Keratinocyte (primary cell): ENCODE measurements at regions not wholly inside any gene's neighbourhood (a gene's known extent, or its start where the extent isn't known, plus 50 kb on each side); places are given as distances from the start of the nearest gene placed in this dataset.
A peak's percentile ranks its signal among the peaks of the same experiment; 100 is the strongest.

Experiments used
- DNase-seq: peaks from one replicate; pipeline ENCODE4 v3.0.0-alpha.2; 2011; ENCODE audit warnings: low read depth, missing footprints, low spot score
- FAIRE-seq: peaks from 2 replicates; lab custom pipeline; 2011; peaks lifted over from hg19 to GRCh38; lab: Jason Lieb, UNC
- H2AFZ ChIP-seq: 2 replicates; pipeline ENCODE4 v1.6.0; 2012; ENCODE audit warnings: low read length, control low read depth, inconsistent platforms; ENCODE audit not compliant: control insufficient read depth
- H3K27ac ChIP-seq: 2 replicates; pipeline ENCODE4 v1.5.1; 2011; ENCODE audit warnings: low read length; ENCODE audit not compliant: control insufficient read depth, insufficient read depth
- H3K27me3 ChIP-seq: 3 replicates; pipeline ENCODE4 v1.6.0; 2011; ENCODE audit warnings: low read length; ENCODE audit not compliant: control insufficient read depth, insufficient read depth; ENCODE audit errors: extremely low read depth
- H3K36me3 ChIP-seq, 2 experiments: 2 replicates in 1 of 2; 3 replicates in 1 of 2; pipeline ENCODE4 v1.5.1; 2011; ENCODE audit warnings: low read length in 2 of 2, mild to moderate bottlenecking in 1 of 2; ENCODE audit not compliant: control insufficient read depth in 2 of 2, insufficient read depth in 2 of 2; ENCODE audit errors: extremely low read depth in 1 of 2
- H3K4me1 ChIP-seq: 3 replicates; pipeline ENCODE4 v1.5.1; 2011; ENCODE audit warnings: low read length; ENCODE audit not compliant: control insufficient read depth, insufficient read depth; ENCODE audit errors: extremely low read depth
- H3K4me2 ChIP-seq: 3 replicates; pipeline ENCODE4 v1.6.0; 2011; ENCODE audit warnings: low read depth, low read length; ENCODE audit not compliant: control insufficient read depth, insufficient read depth; ENCODE audit errors: extremely low read depth
- H3K4me3 ChIP-seq, 3 experiments: fragments of 200-600 bp in 1 of 3; sonication (generic) in 1 of 3; 2 replicates in 2 of 3; 3 replicates in 1 of 3; pipeline ENCODE4 v1.5.1; 2011 to 2016; ENCODE audit warnings: low read length in 3 of 3, mild to moderate bottlenecking in 3 of 3, control low read depth in 2 of 3, inconsistent platforms in 1 of 3, low read depth in 1 of 3, mixed read lengths in 1 of 3, mixed run types in 1 of 3, moderate library complexity in 1 of 3; ENCODE audit not compliant: control insufficient read depth in 2 of 3, insufficient read depth in 2 of 3; ENCODE audit errors: extremely low read depth in 1 of 3
- H3K79me2 ChIP-seq: 2 replicates; pipeline ENCODE4 v1.6.0; 2012; ENCODE audit warnings: low read length; ENCODE audit not compliant: control insufficient read depth, insufficient read depth
- H3K9ac ChIP-seq: 3 replicates; pipeline ENCODE4 v1.6.0; 2011; ENCODE audit warnings: low read length; ENCODE audit not compliant: control insufficient read depth, insufficient read depth; ENCODE audit errors: extremely low read depth
- H3K9me1 ChIP-seq: 3 replicates; pipeline ENCODE4 v1.6.0; 2011; ENCODE audit warnings: low read length; ENCODE audit not compliant: control insufficient read depth, insufficient read depth; ENCODE audit errors: extremely low read depth
- H3K9me3 ChIP-seq: 2 replicates; pipeline ENCODE4 v1.5.1; 2012; ENCODE audit warnings: low read depth, low read length; ENCODE audit not compliant: control insufficient read depth
- H4K20me1 ChIP-seq: 3 replicates; pipeline ENCODE4 v1.6.0; 2011; ENCODE audit warnings: low read length; ENCODE audit not compliant: control insufficient read depth, insufficient read depth; ENCODE audit errors: extremely low read depth
- CTCF ChIP-seq, 3 experiments: IDR thresholded peaks in 1 of 3; conservative IDR thresholded peaks in 1 of 3; optimal IDR thresholded peaks in 1 of 3; 2 replicates in 2 of 3; 3 replicates in 1 of 3; pipeline versions ENCODE3 to v1.5.1; 2011; ENCODE audit warnings: low read length in 3 of 3, mild to moderate bottlenecking in 3 of 3, moderate library complexity in 2 of 3, control low read depth in 1 of 3, inconsistent platforms in 1 of 3; ENCODE audit not compliant: insufficient read depth in 2 of 3; ENCODE audit errors: extremely low read depth in 1 of 3
- EZH2 ChIP-seq: IDR thresholded peaks from one replicate; pipeline ENCODE4 v1.6.1; 2012; ENCODE audit warnings: inconsistent platforms, mild to moderate bottlenecking, low read length, moderate library complexity
- dilution Hi-C: fragments of 300-500 bp; cut with MboI; formaldehyde crosslinking; loops from one replicate; pipeline ENCODE4 v1.7.0; 2020; ENCODE audit warnings: low sequenced_read_pairs; ENCODE audit not compliant: extremely low pct_ligation_motif_present

GRCh38 chrX:13940671-13941070 is 89.0 kb downstream of the GEMIN8 start:
- no peak for TF ChIP-seq EZH2
- TF ChIP-seq CTCF (optimal IDR thresholded peaks at IDR 0.05 in 1 of 3, IDR thresholded peaks at IDR 0.05 in 1 of 3, conservative IDR thresholded peaks at IDR 0.05 in 1 of 3; ENCODE audit: extremely low read depth in 1 of 3, insufficient read depth in 2 of 3, low read length in 3 of 3), result no peak
- FAIRE-seq, result no peak

GRCh38 chrX:13939741-13940597 is 89.7 kb downstream of the GEMIN8 start:
- H2AFZ ChIP-seq, result no peak overlapping the region
- H3K9me1 ChIP-seq, result no peaks in the 10 kb centered on the region
- no peak for DNase-seq
- no peaks in the 10 kb centered on the region for H3K4me1 ChIP-seq
- dilution Hi-C loops, result no loop called here
- H3K79me2 ChIP-seq, result no peaks in the 10 kb centered on the region
- H3K27me3 ChIP-seq, result peaks cover 43% of the 10 kb centered on the region
- H3K4me3 ChIP-seq, result no peak overlapping the region
- H3K27ac ChIP-seq, result no peak overlapping the region
- no peak overlapping the region for H3K4me2 ChIP-seq
- H3K9me3 ChIP-seq, result no peaks in the 10 kb centered on the region
- TF ChIP-seq EZH2, result peak; percentile 54
- no peak for TF ChIP-seq CTCF (optimal IDR thresholded peaks at IDR 0.05 in 1 of 3, IDR thresholded peaks at IDR 0.05 in 1 of 3, conservative IDR thresholded peaks at IDR 0.05 in 1 of 3; ENCODE audit: extremely low read depth in 1 of 3, insufficient read depth in 2 of 3, low read length in 3 of 3)
- peaks cover 2% of the 10 kb centered on the region for H4K20me1 ChIP-seq
- H3K9ac ChIP-seq, result no peak overlapping the region
- H3K36me3 ChIP-seq, result no peaks in the 10 kb centered on the region
- no peak for FAIRE-seq

More at GRCh38 chrX:13940671-13941070, 89.0 kb downstream of the GEMIN8 start:
- Histone ChIP-seq H3K27me3 (peaks cover 43% of the 10 kb centered on the region), H3K9me1 (no peaks in the 10 kb centered on the region), H3K79me2 (no peaks in the 10 kb centered on the region), H3K9me3 (no peaks in the 10 kb centered on the region), H3K4me1 (no peaks in the 10 kb centered on the region), H3K36me3 (no peaks in the 10 kb centered on the region), H2AFZ (no peak overlapping the region), H3K4me2 (no peak overlapping the region), H3K27ac (no peak overlapping the region), H3K9ac (no peak overlapping the region), H4K20me1 (peaks cover 2% of the 10 kb centered on the region), H3K4me3 (no peak overlapping the region)
- dilution Hi-C loops, result no loop called here
- no peak for DNase-seq
